ENCODE measurements at regions not wholly inside any gene's neighbourhood (a gene's known extent, or its start where the extent isn't known, plus 50 kb on each side); places are given as distances from the start of the nearest gene placed in this dataset.
"Not testable (repeated sequence)": the region's sequence is repeated elsewhere in the genome, so short reads cannot be mapped to it uniquely, and the experiment has no call there.

- Histone ChIP-seq H3K4me3 (ENCODE audit: low read depth, low read length) (no peak overlapping the region), H3K9me3 (ENCODE audit: severe bottlenecking) (peaks cover 12% of the 10 kb centered on the region), H3K27ac (no peak overlapping the region), H3K36me3 (no peaks in the 10 kb centered on the region), H3K27me3 (ENCODE audit: insufficient read depth, low read depth, severe bottlenecking) (no peaks in the 10 kb centered on the region)
- TF ChIP-seq, protein P1, sequence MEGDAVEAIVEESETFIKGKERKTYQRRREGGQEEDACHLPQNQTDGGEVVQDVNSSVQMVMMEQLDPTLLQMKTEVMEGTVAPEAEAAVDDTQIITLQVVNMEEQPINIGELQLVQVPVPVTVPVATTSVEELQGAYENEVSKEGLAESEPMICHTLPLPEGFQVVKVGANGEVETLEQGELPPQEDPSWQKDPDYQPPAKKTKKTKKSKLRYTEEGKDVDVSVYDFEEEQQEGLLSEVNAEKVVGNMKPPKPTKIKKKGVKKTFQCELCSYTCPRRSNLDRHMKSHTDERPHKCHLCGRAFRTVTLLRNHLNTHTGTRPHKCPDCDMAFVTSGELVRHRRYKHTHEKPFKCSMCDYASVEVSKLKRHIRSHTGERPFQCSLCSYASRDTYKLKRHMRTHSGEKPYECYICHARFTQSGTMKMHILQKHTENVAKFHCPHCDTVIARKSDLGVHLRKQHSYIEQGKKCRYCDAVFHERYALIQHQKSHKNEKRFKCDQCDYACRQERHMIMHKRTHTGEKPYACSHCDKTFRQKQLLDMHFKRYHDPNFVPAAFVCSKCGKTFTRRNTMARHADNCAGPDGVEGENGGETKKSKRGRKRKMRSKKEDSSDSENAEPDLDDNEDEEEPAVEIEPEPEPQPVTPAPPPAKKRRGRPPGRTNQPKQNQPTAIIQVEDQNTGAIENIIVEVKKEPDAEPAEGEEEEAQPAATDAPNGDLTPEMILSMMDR (IDR thresholded peaks at IDR 0.05; ENCODE audit: low read depth, low read length): no peak
- DNase-seq: no peak
These were observed 61.8 kb upstream of the ATP2B1 start for GRCh38 chr12:89770391-89770790.

GRCh38 chr12:89769483-89769818, 60.8 kb upstream of the ATP2B1 start:
- TF ChIP-seq, protein P1 (IDR thresholded peaks at IDR 0.05; ENCODE audit: low read depth, low read length): peak; percentile 14; the same call in 1 of the 2 replicates
- Histone ChIP-seq H3K36me3 (no peaks in the 10 kb centered on the region), H3K4me3 (ENCODE audit: low read depth, low read length) (no peak overlapping the region), H3K9me3 (ENCODE audit: severe bottlenecking) (peaks cover 12% of the 10 kb centered on the region), H3K27ac (no peak overlapping the region), H3K27me3 (ENCODE audit: insufficient read depth, low read depth, severe bottlenecking) (no peaks in the 10 kb centered on the region)
- DNase-seq: peak; percentile 13

DNA sequence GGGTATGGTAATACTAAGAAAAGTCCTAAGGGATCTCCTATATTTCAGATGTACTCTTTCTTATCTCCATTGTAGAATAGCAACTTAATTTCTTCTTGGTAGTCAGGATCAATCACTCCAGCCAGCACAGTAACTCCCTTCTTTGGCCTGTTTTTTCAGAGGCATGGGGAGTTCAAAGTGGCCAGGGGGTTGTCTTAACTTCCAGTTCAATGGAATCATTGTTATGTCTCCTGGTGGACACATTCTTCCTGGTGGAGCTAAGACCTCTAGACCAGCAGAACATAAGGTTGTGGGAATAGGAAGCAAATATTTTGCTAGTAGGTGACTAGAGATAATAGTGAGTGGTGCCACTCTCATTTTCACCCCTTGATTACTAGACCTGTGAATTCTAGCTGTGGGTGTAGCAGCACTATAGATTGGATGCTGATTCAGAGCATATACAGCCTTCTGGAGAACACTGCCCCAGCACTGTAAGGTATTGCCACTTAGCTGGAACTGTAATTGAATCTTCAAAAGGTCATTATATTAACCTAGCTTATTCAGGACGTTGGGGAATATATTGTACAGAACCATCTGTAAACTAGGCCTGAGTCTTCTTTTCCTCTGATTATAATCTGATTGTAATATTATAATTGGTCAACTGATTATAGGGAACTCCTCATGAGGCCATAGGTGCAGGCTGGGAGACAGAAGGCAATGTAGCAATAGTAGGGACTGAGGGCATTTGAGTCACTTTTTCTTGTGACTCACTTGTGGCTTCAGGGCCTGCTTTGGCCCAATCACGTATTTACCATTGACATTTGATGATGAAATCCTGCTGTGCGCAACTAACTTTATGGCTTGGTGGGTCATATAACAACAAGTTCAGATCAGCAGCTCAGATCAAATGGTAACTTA, 60.2 kb upstream of the ATP2B1 start:
- Histone ChIP-seq H3K4me3 (ENCODE audit: low read depth, low read length) (no peak overlapping the region), H3K9me3 (ENCODE audit: severe bottlenecking) (peaks cover 13% of the 10 kb centered on the region), H3K27ac (no peak overlapping the region), H3K36me3 (no peaks in the 10 kb centered on the region), H3K27me3 (ENCODE audit: insufficient read depth, low read depth, severe bottlenecking) (no peaks in the 10 kb centered on the region)
- TF ChIP-seq, protein P1 (IDR thresholded peaks at IDR 0.05; ENCODE audit: low read depth, low read length): no peak
- no peak for DNase-seq

DNA sequence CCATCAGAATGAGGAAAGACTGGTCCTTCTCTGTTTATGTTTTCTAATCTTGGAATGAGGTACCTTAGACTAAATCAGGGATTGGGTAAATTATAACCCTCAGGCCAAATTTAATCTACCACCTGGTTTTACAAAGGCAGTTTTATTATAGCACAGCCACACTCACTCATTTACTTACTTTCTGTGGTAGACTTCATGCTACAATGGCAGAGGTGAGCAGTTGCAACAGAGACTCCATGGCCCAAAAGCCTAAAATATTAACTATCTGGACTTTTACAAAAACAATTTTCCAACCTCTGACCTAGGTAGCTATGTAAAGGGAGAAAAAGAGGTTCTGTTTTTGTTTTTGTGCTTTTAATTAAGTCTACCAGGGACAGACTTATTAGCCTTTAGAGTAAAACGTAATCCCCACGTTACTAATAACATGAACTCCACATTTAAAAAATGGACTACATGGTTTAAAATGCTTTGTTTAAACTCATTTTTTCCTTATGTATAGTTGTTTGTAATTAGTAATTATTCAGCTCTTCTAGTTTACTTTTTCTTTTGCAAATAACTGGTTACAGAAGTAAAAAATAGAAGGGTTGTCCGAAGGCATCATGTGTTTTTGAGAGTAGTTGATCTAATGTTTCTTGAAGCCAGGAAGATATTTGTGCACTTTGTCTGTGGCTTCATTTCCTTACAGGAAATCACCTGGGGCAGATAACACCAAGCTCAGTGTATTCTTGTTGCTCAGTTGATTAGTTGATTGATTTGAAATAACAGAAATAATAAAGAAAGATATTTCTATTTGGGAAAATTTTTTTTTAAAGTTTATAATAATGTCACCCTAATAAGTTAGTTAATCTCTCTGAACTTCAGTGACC, 57.6 kb upstream of the ATP2B1 start:
- Histone ChIP-seq H3K27me3 (ENCODE audit: insufficient read depth, low read depth, severe bottlenecking) (no peaks in the 10 kb centered on the region), H3K36me3 (no peaks in the 10 kb centered on the region), H3K4me3 (ENCODE audit: low read depth, low read length) (no peak overlapping the region), H3K27ac (no peak overlapping the region), H3K9me3 (ENCODE audit: severe bottlenecking) (peaks cover 4% of the 10 kb centered on the region)
- TF ChIP-seq, protein P1 (IDR thresholded peaks at IDR 0.05; ENCODE audit: low read depth, low read length): no peak
- DNase-seq: no peak

- H3K36me3 ChIP-seq; DNase-seq; H3K27ac ChIP-seq; H3K9me3 ChIP-seq (ENCODE audit: severe bottlenecking); H3K4me3 ChIP-seq (ENCODE audit: low read depth, low read length); H3K27me3 ChIP-seq (ENCODE audit: insufficient read depth, low read depth, severe bottlenecking): not testable (repeated sequence)
These were observed 55.5 kb upstream of the ATP2B1 start for GRCh38 chr12:89764164-89764563.

DNA sequence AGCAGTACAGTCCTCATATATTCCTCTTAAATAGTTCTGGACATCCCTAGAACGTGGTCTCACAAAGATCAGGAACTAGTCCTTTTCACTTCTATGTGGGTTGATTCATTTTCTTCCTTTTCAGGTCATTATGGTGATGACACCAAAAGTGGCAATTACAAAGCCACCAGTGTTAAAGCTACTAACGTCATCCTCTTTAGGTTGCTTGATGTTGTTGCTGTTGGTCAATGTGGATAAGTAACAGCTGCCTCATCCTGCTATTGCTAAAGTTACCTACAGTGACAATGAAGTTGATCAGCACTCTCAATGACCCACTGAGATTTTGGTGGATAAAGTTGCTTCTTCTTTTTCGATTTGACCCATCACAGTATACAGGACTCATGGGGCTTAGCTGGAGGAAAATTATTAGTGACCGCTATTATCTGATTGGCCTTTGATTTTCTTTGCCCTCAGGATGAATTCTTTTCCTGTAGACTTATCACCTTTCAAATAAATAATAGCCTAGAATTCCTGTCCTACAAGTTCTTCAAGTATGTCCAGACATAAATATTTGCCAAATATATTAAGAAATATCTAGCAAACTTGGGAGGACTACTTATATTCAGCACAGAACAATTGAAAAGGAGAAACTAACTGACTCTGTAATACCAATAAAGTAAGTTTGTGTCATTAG, 54.0 kb upstream of the ATP2B1 start:
- Histone ChIP-seq H3K27me3 (ENCODE audit: insufficient read depth, low read depth, severe bottlenecking) (no peaks in the 10 kb centered on the region), H3K4me3 (ENCODE audit: low read depth, low read length) (no peak overlapping the region), H3K9me3 (ENCODE audit: severe bottlenecking) (peaks cover 4% of the 10 kb centered on the region), H3K36me3 (no peaks in the 10 kb centered on the region), H3K27ac (no peak overlapping the region)
- no peak for DNase-seq
- TF ChIP-seq, protein P1 (IDR thresholded peaks at IDR 0.05; ENCODE audit: low read depth, low read length): no peak
